GM19468 (cell line): ENCODE measurements at regions not wholly inside any gene's neighbourhood (a gene's known extent, or its start where the extent isn't known, plus 50 kb on each side); places are given as distances from the start of the nearest gene placed in this dataset.

Experiments used
- ATAC-seq: cut with Tn5 transposase; IDR thresholded peaks from one replicate; pipeline ENCODE4 v1.9.1; 2021; ENCODE audit warnings: mild to moderate bottlenecking, moderate library complexity, moderate number of reproducible peaks; ENCODE audit not compliant: unreplicated experiment; ENCODE audit errors: extremely low read depth

- no peak for ATAC-seq
These were observed 127.5 kb downstream of the SS18 start for GRCh38 chr18:25962919-25963318.

- ATAC-seq, result no peak
These were observed 128.2 kb downstream of the SS18 start for GRCh38 chr18:25962176-25962575.

GRCh38 chr18:25957017-25957416 lies 133.4 kb downstream of the SS18 start:
- no peak for ATAC-seq

GRCh38 chr18:25953111-25953510 lies 137.3 kb downstream of the SS18 start:
- no peak for ATAC-seq

- no peak for ATAC-seq
These were observed 140.1 kb downstream of the SS18 start for GRCh38 chr18:25950321-25950720.

- no peak for ATAC-seq
These were observed 143.9 kb downstream of the SS18 start for GRCh38 chr18:25946540-25946939.

- no peak for ATAC-seq
These were observed 155.1 kb downstream of the SS18 start for GRCh38 chr18:25935356-25935755.

GRCh38 chr18:25931126-25931525 lies 159.3 kb downstream of the SS18 start:
- no peak for ATAC-seq

- ATAC-seq, result no peak
These were observed 160.6 kb downstream of the SS18 start for GRCh38 chr18:25929787-25930186.

GRCh38 chr18:25927830-25928229 lies 162.6 kb downstream of the SS18 start:
- ATAC-seq, result no peak

- no peak for ATAC-seq
These were observed 167.2 kb downstream of the SS18 start for GRCh38 chr18:25923193-25923592.

- ATAC-seq, result no peak
These were observed 168.6 kb downstream of the SS18 start for GRCh38 chr18:25921677-25922421.

GRCh38 chr18:25915907-25916306 lies 174.5 kb downstream of the SS18 start:
- ATAC-seq, result no peak

GRCh38 chr18:25898965-25899364 lies 191.4 kb downstream of the SS18 start:
- no peak for ATAC-seq

GRCh38 chr18:25896956-25897355 lies 193.5 kb downstream of the SS18 start:
- no peak for ATAC-seq

- peak; percentile 66 for ATAC-seq
These were observed 194.1 kb downstream of the SS18 start for GRCh38 chr18:25896178-25896780.

GRCh38 chr18:25895518-25895917 lies 194.9 kb downstream of the SS18 start:
- no peak for ATAC-seq

- no peak for ATAC-seq
These were observed 204.1 kb downstream of the SS18 start for GRCh38 chr18:25886283-25886682.

GRCh38 chr18:25883091-25883490 lies 207.3 kb downstream of the SS18 start:
- ATAC-seq, result no peak

- no peak for ATAC-seq
These were observed 209.3 kb downstream of the SS18 start for GRCh38 chr18:25881149-25881548.

GRCh38 chr18:25880441-25880840 lies 210.0 kb downstream of the SS18 start:
- no peak for ATAC-seq
